ENCODE measurements at regions not wholly inside any gene's neighbourhood (a gene's known extent, or its start where the extent isn't known, plus 50 kb on each side); places are given as distances from the start of the nearest gene placed in this dataset.

GRCh38 chr2:196399096-196399495 lies 227.7 kb upstream of the STK17B start:
- no peak for DNase-seq (ENCODE audit: low spot score)

- DNase-seq (ENCODE audit: low spot score), result no peak
These were observed 228.6 kb upstream of the STK17B start for GRCh38 chr2:196399722-196400691.

- DNase-seq (ENCODE audit: low spot score), result no peak
These were observed 232.1 kb upstream of the STK17B start for GRCh38 chr2:196403471-196403870.

- no peak for DNase-seq (ENCODE audit: low spot score)
These were observed 232.9 kb upstream of the STK17B start for GRCh38 chr2:196404276-196404675.

GRCh38 chr2:196407675-196408264 lies 231.7 kb upstream of the CCDC150 start:
- DNase-seq (ENCODE audit: low spot score), result no peak

- DNase-seq (ENCODE audit: low spot score), result no peak
These were observed 230.1 kb upstream of the CCDC150 start for GRCh38 chr2:196409376-196409775.

- DNase-seq (ENCODE audit: low spot score), result no peak
These were observed 229.5 kb upstream of the CCDC150 start for GRCh38 chr2:196410008-196410407.

- no peak for DNase-seq (ENCODE audit: low spot score)
These were observed 225.7 kb upstream of the CCDC150 start for GRCh38 chr2:196413821-196414274.

GRCh38 chr2:196415384-196415783 lies 224.1 kb upstream of the CCDC150 start:
- DNase-seq (ENCODE audit: low spot score), result no peak

- no peak for DNase-seq (ENCODE audit: low spot score)
These were observed 219.4 kb upstream of the CCDC150 start for GRCh38 chr2:196420143-196420542.

- no peak for DNase-seq (ENCODE audit: low spot score)
These were observed 217.6 kb upstream of the CCDC150 start for GRCh38 chr2:196421880-196422279.

GRCh38 chr2:196422361-196422760 lies 217.2 kb upstream of the CCDC150 start:
- no peak for DNase-seq (ENCODE audit: low spot score)

GRCh38 chr2:196426122-196426521 lies 213.4 kb upstream of the CCDC150 start:
- no peak for DNase-seq (ENCODE audit: low spot score)

GRCh38 chr2:196427986-196428634 lies 211.4 kb upstream of the CCDC150 start:
- no peak for DNase-seq (ENCODE audit: low spot score)

GRCh38 chr2:196431076-196431475 lies 208.4 kb upstream of the CCDC150 start:
- no peak for DNase-seq (ENCODE audit: low spot score)

GRCh38 chr2:196431957-196432356 lies 207.6 kb upstream of the CCDC150 start:
- DNase-seq (ENCODE audit: low spot score), result no peak

- DNase-seq (ENCODE audit: low spot score), result no peak
These were observed 206.4 kb upstream of the CCDC150 start for GRCh38 chr2:196433116-196433515.

GRCh38 chr2:196434217-196434616 lies 205.3 kb upstream of the CCDC150 start:
- no peak for DNase-seq (ENCODE audit: low spot score)

GRCh38 chr2:196435189-196435588 lies 204.3 kb upstream of the CCDC150 start:
- no peak for DNase-seq (ENCODE audit: low spot score)

- DNase-seq (ENCODE audit: low spot score), result no peak
These were observed 201.9 kb upstream of the CCDC150 start for GRCh38 chr2:196437626-196438025.

- DNase-seq (ENCODE audit: low spot score), result no peak
These were observed 199.8 kb upstream of the CCDC150 start for GRCh38 chr2:196439760-196440159.

GRCh38 chr2:196440413-196440812 lies 199.1 kb upstream of the CCDC150 start:
- no peak for DNase-seq (ENCODE audit: low spot score)

GRCh38 chr2:196441527-196441926 lies 198.0 kb upstream of the CCDC150 start:
- DNase-seq (ENCODE audit: low spot score), result no peak
